GM12864 (cell line): ENCODE measurements at regions not wholly inside any gene's neighbourhood (a gene's known extent, or its start where the extent isn't known, plus 50 kb on each side); places are given as distances from the start of the nearest gene placed in this dataset.

ENCODE experiments used
- DNase-seq: peaks from one replicate; pipeline ENCODE4 v3.0.0-alpha.2; 2011; ENCODE audit warnings: low read depth
- H3K4me3 ChIP-seq: 2 replicates; pipeline ENCODE4 v1.5.1; 2011; ENCODE audit warnings: mild to moderate bottlenecking, low read depth, low read length, control low read depth
- CTCF ChIP-seq: IDR thresholded peaks from 2 replicates; pipeline ENCODE4 v1.5.1; 2011; ENCODE audit warnings: low read depth, mild to moderate bottlenecking, moderate library complexity, low read length, control low read depth, inconsistent platforms; ENCODE audit errors: missing control alignments

DNA sequence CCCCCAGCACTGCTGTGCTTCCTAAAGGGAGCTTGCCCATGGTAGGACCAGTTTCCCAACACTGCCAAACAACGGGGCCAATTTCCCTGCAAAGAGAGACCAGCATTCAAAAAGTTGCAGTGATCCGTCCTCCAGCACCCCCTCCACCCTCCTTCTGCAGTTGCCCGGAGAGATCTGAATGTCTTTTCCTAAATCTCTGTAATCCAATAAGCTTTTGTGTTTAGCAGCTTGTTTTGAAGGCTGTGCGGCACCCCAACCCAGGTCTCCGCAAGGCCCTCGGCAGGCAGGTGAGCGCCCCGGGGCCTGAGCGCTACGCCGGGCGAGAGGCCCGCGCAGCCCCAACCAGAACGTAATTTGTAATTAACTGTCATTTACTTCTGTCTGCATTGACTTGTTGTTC lies 366.9 kb upstream of the IRX2 start:
- DNase-seq = no peak
- H3K4me3 ChIP-seq = no peak overlapping the region
- no peak for TF ChIP-seq CTCF

DNA sequence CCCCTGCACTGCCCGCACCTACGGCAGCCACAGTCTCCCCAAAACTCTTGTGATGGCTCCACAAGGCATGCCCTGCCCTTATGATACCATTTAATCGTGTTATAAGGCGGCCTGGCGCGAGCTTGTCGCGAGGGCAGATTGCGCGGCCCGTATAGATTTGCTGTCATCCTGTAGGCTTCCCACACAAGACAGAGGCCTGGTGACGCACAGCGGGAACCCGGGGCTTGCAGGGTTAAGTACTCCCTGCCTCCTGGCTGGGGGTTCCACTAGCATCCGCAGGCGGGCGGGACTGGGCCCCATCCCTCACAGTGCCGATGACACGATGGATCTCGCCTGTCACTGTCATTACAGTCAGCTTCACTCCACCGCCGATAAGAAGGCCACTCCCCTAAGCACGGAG lies 364.9 kb upstream of the IRX2 start:
- DNase-seq = no peak
- TF ChIP-seq CTCF = no peak
- no peak overlapping the region for H3K4me3 ChIP-seq

DNA sequence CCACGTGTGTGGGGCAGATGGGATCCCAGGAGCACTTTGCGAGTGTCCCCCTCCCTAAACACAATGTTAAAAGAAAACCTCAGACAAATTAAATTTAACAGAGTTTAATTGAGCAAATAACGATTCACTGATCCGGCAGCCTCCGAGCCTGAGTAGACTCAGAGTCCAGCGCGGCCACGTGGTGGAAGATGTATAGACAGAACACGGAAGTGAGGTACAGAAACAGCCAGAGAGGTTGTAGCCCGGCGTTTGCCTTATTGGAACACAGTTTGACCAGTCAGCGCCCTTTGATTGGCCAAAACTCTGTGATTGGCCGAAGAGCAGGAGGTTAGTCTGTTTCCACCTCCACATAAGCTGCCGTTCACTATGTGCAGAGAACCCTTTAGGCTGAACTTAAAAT lies 363.0 kb upstream of the IRX2 start:
- DNase-seq = no peak
- no peak overlapping the region for H3K4me3 ChIP-seq
- TF ChIP-seq CTCF = no peak

DNA sequence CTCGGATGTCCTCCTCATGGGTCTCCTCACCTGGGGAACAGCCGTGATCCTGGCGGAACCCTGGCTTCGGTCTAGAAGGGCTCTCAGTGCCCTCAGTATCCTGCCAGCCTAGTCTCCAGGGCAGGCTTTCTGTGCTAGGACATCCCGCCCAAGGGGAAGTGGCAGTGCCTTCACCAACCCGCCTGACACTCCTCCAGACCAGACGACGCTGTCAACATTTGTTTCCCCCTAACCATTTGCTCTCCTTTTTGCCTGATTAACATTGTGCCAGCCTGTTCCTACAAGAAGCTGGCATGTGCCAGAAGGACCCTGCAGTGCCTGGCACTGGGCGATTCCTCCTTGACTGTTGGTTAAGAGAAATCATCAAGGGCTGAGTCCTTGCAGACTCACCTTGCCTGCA lies 358.9 kb upstream of the IRX2 start:
- DNase-seq = no peak
- H3K4me3 ChIP-seq = no peak overlapping the region
- no peak for TF ChIP-seq CTCF

GRCh38 chr5:3107156-3107611 lies 355.7 kb upstream of the IRX2 start:
- DNase-seq = no peak
- H3K4me3 ChIP-seq = no peak overlapping the region
- no peak for TF ChIP-seq CTCF

GRCh38 chr5:3105581-3105980 lies 354.1 kb upstream of the IRX2 start:
- no peak for DNase-seq
- TF ChIP-seq CTCF = no peak
- no peak overlapping the region for H3K4me3 ChIP-seq

DNA sequence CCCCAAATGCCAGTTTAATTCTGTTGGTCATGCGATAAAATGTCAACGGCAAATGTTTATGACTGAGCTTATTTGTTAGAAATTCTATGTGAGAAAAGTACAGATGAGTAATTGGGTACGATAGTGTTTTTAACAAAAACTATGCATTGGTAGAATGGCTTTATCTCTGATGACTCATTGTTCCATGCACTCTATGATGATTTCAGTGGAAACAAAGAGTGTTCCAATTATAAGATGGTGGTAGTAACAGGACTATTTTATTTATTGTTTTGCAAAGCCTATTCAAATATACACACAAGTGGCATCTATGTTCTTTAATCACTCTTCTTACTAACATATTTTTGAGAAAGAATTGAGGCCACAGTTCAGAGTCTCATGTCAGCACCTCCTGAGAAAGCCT lies 353.7 kb upstream of the IRX2 start:
- DNase-seq = no peak
- no peak for TF ChIP-seq CTCF
- H3K4me3 ChIP-seq = no peak overlapping the region
